GM23338 (cell line): ENCODE measurements at regions not wholly inside any gene's neighbourhood (a gene's known extent, or its start where the extent isn't known, plus 50 kb on each side); places are given as distances from the start of the nearest gene placed in this dataset.

Experiments
- ATAC-seq: fragments of 200-7000 bp; cut with Tn5 transposase; 3 replicates; pipeline ENCODE4 v1.9.1; 2020
- DNase-seq: peaks from one replicate; pipeline ENCODE4 v3.0.0-alpha.2; 2015; ENCODE audit warnings: low spot score
- H2AFZ ChIP-seq: fragments of 200-600 bp; sonication (generic); 2 replicates; pipeline ENCODE4 v1.8.0; 2016; ENCODE audit warnings: antibody characterized with exemption, mild to moderate bottlenecking, moderate library complexity
- H3F3A ChIP-seq: fragments of 200-600 bp; sonication (generic); replicated peaks from 2 replicates; pipeline ENCODE4 v1.8.0; 2017; ENCODE audit warnings: antibody characterized with exemption, mixed run types, low read depth
- H3K27ac ChIP-seq: fragments of 200-600 bp; sonication (generic); 2 replicates; pipeline ENCODE4 v1.6.1; 2016; ENCODE audit warnings: low read depth
- H3K27me3 ChIP-seq: fragments of 200-600 bp; sonication (generic); 2 replicates; pipeline ENCODE4 v1.8.0; 2016; ENCODE audit warnings: mild to moderate bottlenecking, mixed run types, moderate library complexity; ENCODE audit not compliant: insufficient read depth
- H3K36me3 ChIP-seq: fragments of 200-600 bp; sonication (generic); 2 replicates; pipeline ENCODE4 v1.8.0; 2016; ENCODE audit warnings: mild to moderate bottlenecking; ENCODE audit not compliant: insufficient read depth
- H3K4me1 ChIP-seq: fragments of 200-600 bp; sonication (generic); 2 replicates; pipeline ENCODE4 v1.8.0; 2016; ENCODE audit warnings: mild to moderate bottlenecking, moderate library complexity; ENCODE audit not compliant: insufficient read depth
- H3K4me2 ChIP-seq: fragments of 200-600 bp; sonication (generic); 2 replicates; pipeline ENCODE4 v1.7.1; 2017; ENCODE audit warnings: mixed run types
- H3K4me3 ChIP-seq: fragments of 200-600 bp; sonication (generic); 2 replicates; pipeline ENCODE4 v1.6.1; 2016; ENCODE audit warnings: mixed run types
- H3K79me2 ChIP-seq: fragments of 200-600 bp; sonication (generic); replicated peaks from 2 replicates; pipeline ENCODE4 v1.8.0; 2017; ENCODE audit warnings: mild to moderate bottlenecking; ENCODE audit not compliant: insufficient read depth
- H3K9me2 ChIP-seq: fragments of 200-600 bp; sonication (generic); 2 replicates; pipeline ENCODE4 v1.8.0; 2017; ENCODE audit not compliant: insufficient read depth
- H4K20me1 ChIP-seq: fragments of 200-600 bp; sonication (generic); replicated peaks from 2 replicates; pipeline ENCODE4 v1.8.0; 2017; ENCODE audit warnings: mild to moderate bottlenecking; ENCODE audit not compliant: insufficient read depth
- H3K27ac Mint-ChIP-seq: 2 replicates; pipeline ENCODE4 v1.8.0; 2020; ENCODE audit warnings: inconsistent platforms, mild to moderate bottlenecking, moderate library complexity, mixed read lengths
- H3K27me3 Mint-ChIP-seq: 3 replicates; pipeline ENCODE4 v1.8.0; 2022; ENCODE audit warnings: low read depth, mild to moderate bottlenecking, moderate library complexity, mixed read lengths, inconsistent platforms; ENCODE audit not compliant: insufficient read depth, poor library complexity
- H3K36me3 Mint-ChIP-seq: 3 replicates; pipeline ENCODE4 v1.8.0; 2021; ENCODE audit warnings: low read depth, mild to moderate bottlenecking, inconsistent platforms, moderate library complexity, mixed read lengths
- H3K4me1 Mint-ChIP-seq: 3 replicates; pipeline ENCODE4 v1.8.0; 2020; ENCODE audit warnings: mild to moderate bottlenecking, inconsistent platforms, mixed read lengths
- H3K4me3 Mint-ChIP-seq: 3 replicates; pipeline ENCODE4 v1.8.0; 2021; ENCODE audit warnings: moderate library complexity, mild to moderate bottlenecking, inconsistent platforms, mixed read lengths
- H3K9me3 Mint-ChIP-seq: 3 replicates; pipeline ENCODE4 v1.8.0; 2020; ENCODE audit warnings: moderate library complexity, mild to moderate bottlenecking, inconsistent platforms, mixed read lengths
- CTCF ChIP-seq, 2 experiments: fragments of 200-600 bp in 1 of 2; sonication (generic) in 1 of 2; conservative IDR thresholded peaks; 2 replicates each; pipeline versions ENCODE4 v1.5.1 to v1.6.1; 2016 to 2017; ENCODE audit warnings: antibody characterized with exemption in 2 of 2, low read depth in 2 of 2, mild to moderate bottlenecking in 2 of 2, moderate library complexity in 1 of 2
- EZH2 ChIP-seq: fragments of 200-600 bp; sonication (generic); IDR thresholded peaks from one replicate; pipeline ENCODE4 v1.8.0; 2017; ENCODE audit warnings: antibody characterized with exemption, mild to moderate bottlenecking, low read depth; ENCODE audit not compliant: unreplicated experiment
- EZH2phosphoT487 ChIP-seq: fragments of 200-600 bp; sonication (generic); IDR thresholded peaks from one replicate; pipeline ENCODE4 v1.8.1; 2018; ENCODE audit warnings: antibody characterized with exemption; ENCODE audit not compliant: unreplicated experiment
- JUNB ChIP-seq: IDR thresholded peaks from one replicate; pipeline ENCODE4 v1.6.1; 2016; ENCODE audit warnings: antibody characterized with exemption; ENCODE audit not compliant: unreplicated experiment
- NANOG ChIP-seq: IDR thresholded peaks from 2 replicates; pipeline ENCODE4 v1.6.1; 2016; ENCODE audit warnings: antibody characterized with exemption, borderline replicate concordance
- STAT1 ChIP-seq: IDR thresholded peaks from one replicate; pipeline ENCODE4 v1.6.1; 2016; ENCODE audit warnings: antibody characterized with exemption; ENCODE audit not compliant: unreplicated experiment
- ZNF114 ChIP-seq: fragments of 250-450 bp; sonication (Bioruptor Pico); IDR thresholded peaks from 2 replicates; pipeline ENCODE4 v1.5.0; 2020; ENCODE audit warnings: mild to moderate bottlenecking, moderate library complexity
- TF ChIP-seq, protein P1 (sequence below): IDR thresholded peaks from one replicate; pipeline ENCODE4 v1.6.1; 2018; ENCODE audit warnings: antibody characterized with exemption; ENCODE audit not compliant: unreplicated experiment
- TF ChIP-seq, protein P2 (sequence below): fragments of 250-450 bp; sonication (Bioruptor Pico); IDR thresholded peaks from 2 replicates; pipeline ENCODE4 v1.5.0; 2020; ENCODE audit warnings: mild to moderate bottlenecking, moderate library complexity

DNA sequence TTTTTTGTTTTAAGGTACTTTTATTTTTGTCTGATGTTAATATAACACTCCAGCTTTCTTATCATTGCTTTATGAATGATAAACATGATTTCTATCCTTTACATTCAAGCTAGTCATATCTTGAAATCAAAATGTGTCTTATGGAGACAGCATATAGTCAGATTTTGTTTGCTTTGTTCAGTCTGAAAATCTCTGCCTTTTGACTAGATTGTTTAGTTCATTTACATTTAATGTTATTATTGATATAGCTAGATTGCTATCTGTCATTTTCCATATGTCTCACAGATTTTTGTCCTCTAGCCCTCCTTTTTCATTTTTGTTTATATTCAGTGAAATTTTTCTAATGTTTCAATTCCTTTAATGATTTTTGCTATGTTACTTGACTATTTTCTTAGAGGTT, 332.8 kb downstream of the SMOC2 start:
- Mint-ChIP-seq H3K4me1 (no peaks in the 10 kb centered on the region), H3K9me3 (peaks cover 42% of the 10 kb centered on the region), H3K27me3 (peaks cover 2% of the 10 kb centered on the region), H3K27ac (no peak overlapping the region), H3K4me3 (no peak overlapping the region), H3K36me3 (peaks cover 14% of the 10 kb centered on the region; the same call in 2 of the 3 replicates)
- peaks cover 5% of the 10 kb centered on the region; the same call in 1 of the 2 replicates for H3K36me3 ChIP-seq
- no peak for DNase-seq
- H3K79me2 ChIP-seq, result no peaks in the 10 kb centered on the region
- H2AFZ ChIP-seq, result no peak overlapping the region
- H3K27me3 ChIP-seq, result no peaks in the 10 kb centered on the region
- H3F3A ChIP-seq, result no peaks in the 10 kb centered on the region
- no peaks in the 10 kb centered on the region for H3K4me1 ChIP-seq
- TF ChIP-seq NANOG (no peak), EZH2 (no peak), ZNF114 (CRISPR knock-in tag) (no peak), STAT1 (no peak), EZH2phosphoT487 (no peak), CTCF (conservative IDR thresholded peaks at IDR 0.05; ENCODE audit: low read depth in 2 of 2) (no peak), JUNB (no peak)
- TF ChIP-seq, protein P1, sequence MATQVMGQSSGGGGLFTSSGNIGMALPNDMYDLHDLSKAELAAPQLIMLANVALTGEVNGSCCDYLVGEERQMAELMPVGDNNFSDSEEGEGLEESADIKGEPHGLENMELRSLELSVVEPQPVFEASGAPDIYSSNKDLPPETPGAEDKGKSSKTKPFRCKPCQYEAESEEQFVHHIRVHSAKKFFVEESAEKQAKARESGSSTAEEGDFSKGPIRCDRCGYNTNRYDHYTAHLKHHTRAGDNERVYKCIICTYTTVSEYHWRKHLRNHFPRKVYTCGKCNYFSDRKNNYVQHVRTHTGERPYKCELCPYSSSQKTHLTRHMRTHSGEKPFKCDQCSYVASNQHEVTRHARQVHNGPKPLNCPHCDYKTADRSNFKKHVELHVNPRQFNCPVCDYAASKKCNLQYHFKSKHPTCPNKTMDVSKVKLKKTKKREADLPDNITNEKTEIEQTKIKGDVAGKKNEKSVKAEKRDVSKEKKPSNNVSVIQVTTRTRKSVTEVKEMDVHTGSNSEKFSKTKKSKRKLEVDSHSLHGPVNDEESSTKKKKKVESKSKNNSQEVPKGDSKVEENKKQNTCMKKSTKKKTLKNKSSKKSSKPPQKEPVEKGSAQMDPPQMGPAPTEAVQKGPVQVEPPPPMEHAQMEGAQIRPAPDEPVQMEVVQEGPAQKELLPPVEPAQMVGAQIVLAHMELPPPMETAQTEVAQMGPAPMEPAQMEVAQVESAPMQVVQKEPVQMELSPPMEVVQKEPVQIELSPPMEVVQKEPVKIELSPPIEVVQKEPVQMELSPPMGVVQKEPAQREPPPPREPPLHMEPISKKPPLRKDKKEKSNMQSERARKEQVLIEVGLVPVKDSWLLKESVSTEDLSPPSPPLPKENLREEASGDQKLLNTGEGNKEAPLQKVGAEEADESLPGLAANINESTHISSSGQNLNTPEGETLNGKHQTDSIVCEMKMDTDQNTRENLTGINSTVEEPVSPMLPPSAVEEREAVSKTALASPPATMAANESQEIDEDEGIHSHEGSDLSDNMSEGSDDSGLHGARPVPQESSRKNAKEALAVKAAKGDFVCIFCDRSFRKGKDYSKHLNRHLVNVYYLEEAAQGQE, result no peak
- TF ChIP-seq, protein P2, sequence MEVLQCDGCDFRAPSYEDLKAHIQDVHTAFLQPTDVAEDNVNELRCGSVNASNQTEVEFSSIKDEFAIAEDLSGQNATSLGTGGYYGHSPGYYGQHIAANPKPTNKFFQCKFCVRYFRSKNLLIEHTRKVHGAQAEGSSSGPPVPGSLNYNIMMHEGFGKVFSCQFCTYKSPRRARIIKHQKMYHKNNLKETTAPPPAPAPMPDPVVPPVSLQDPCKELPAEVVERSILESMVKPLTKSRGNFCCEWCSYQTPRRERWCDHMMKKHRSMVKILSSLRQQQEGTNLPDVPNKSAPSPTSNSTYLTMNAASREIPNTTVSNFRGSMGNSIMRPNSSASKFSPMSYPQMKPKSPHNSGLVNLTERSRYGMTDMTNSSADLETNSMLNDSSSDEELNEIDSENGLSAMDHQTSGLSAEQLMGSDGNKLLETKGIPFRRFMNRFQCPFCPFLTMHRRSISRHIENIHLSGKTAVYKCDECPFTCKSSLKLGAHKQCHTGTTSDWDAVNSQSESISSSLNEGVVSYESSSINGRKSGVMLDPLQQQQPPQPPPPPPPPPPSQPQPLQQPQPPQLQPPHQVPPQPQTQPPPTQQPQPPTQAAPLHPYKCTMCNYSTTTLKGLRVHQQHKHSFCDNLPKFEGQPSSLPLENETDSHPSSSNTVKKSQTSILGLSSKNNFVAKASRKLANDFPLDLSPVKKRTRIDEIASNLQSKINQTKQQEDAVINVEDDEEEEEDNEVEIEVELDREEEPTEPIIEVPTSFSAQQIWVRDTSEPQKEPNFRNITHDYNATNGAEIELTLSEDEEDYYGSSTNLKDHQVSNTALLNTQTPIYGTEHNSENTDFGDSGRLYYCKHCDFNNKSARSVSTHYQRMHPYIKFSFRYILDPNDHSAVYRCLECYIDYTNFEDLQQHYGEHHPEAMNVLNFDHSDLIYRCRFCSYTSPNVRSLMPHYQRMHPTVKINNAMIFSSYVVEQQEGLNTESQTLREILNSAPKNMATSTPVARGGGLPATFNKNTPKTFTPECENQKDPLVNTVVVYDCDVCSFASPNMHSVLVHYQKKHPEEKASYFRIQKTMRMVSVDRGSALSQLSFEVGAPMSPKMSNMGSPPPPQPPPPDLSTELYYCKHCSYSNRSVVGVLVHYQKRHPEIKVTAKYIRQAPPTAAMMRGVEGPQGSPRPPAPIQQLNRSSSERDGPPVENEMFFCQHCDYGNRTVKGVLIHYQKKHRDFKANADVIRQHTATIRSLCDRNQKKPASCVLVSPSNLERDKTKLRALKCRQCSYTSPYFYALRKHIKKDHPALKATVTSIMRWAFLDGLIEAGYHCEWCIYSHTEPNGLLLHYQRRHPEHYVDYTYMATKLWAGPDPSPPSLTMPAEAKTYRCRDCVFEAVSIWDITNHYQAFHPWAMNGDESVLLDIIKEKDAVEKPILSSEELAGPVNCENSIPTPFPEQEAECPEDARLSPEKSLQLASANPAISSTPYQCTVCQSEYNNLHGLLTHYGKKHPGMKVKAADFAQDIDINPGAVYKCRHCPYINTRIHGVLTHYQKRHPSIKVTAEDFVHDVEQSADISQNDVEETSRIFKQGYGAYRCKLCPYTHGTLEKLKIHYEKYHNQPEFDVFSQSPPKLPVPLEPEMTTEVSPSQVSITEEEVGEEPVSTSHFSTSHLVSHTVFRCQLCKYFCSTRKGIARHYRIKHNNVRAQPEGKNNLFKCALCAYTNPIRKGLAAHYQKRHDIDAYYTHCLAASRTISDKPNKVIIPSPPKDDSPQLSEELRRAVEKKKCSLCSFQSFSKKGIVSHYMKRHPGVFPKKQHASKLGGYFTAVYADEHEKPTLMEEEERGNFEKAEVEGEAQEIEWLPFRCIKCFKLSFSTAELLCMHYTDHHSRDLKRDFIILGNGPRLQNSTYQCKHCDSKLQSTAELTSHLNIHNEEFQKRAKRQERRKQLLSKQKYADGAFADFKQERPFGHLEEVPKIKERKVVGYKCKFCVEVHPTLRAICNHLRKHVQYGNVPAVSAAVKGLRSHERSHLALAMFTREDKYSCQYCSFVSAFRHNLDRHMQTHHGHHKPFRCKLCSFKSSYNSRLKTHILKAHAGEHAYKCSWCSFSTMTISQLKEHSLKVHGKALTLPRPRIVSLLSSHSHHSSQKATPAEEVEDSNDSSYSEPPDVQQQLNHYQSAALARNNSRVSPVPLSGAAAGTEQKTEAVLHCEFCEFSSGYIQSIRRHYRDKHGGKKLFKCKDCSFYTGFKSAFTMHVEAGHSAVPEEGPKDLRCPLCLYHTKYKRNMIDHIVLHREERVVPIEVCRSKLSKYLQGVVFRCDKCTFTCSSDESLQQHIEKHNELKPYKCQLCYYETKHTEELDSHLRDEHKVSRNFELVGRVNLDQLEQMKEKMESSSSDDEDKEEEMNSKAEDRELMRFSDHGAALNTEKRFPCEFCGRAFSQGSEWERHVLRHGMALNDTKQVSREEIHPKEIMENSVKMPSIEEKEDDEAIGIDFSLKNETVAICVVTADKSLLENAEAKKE (CRISPR knock-in tag), result no peak
- H3K4me3 ChIP-seq, result no peak overlapping the region
- no peaks in the 10 kb centered on the region for H4K20me1 ChIP-seq
- ATAC-seq, result no peak
- no peak overlapping the region for H3K27ac ChIP-seq
- H3K4me2 ChIP-seq, result no peak overlapping the region
- no peaks in the 10 kb centered on the region for H3K9me2 ChIP-seq
